H9 (cell line): ENCODE measurements at regions not wholly inside any gene's neighbourhood (a gene's known extent, or its start where the extent isn't known, plus 50 kb on each side); places are given as distances from the start of the nearest gene placed in this dataset.

ENCODE experiments used
- DNase-seq: peaks from one replicate; pipeline ENCODE4 v3.0.0-alpha.2; 2017
- H2AFZ ChIP-seq: one replicate; pipeline ENCODE4 v1.6.1; 2013; ENCODE audit warnings: mild to moderate bottlenecking, low read length, control low read depth, moderate library complexity
- H2AK5ac ChIP-seq: 2 replicates; pipeline ENCODE4 v1.6.1; 2013; ENCODE audit warnings: low read length, control low read depth, mixed read lengths; ENCODE audit not compliant: insufficient read length
- H2BK120ac ChIP-seq: one replicate; pipeline ENCODE4 v1.6.1; 2013; ENCODE audit warnings: low read depth, mild to moderate bottlenecking, low read length, control low read depth, inconsistent platforms; ENCODE audit not compliant: poor library complexity, severe bottlenecking
- H2BK12ac ChIP-seq: 2 replicates; pipeline ENCODE4 v1.6.1; 2013; ENCODE audit warnings: low read length, control low read depth, mixed read lengths, low read depth; ENCODE audit not compliant: insufficient read length
- H2BK15ac ChIP-seq: 2 replicates; pipeline ENCODE4 v1.6.1; 2013; ENCODE audit warnings: low read depth, low read length, control low read depth
- H2BK20ac ChIP-seq: one replicate; pipeline ENCODE4 v1.6.1; 2013; ENCODE audit warnings: low read depth, mild to moderate bottlenecking, low read length, control low read depth, inconsistent platforms; ENCODE audit not compliant: poor library complexity, severe bottlenecking
- H2BK5ac ChIP-seq: 2 replicates; pipeline ENCODE4 v1.6.1; 2013; ENCODE audit warnings: low read length, control low read depth, mixed read lengths; ENCODE audit not compliant: insufficient read length
- H3K14ac ChIP-seq: 2 replicates; pipeline ENCODE4 v1.6.1; 2013; ENCODE audit warnings: low read length, control low read depth; ENCODE audit not compliant: insufficient read depth
- H3K18ac ChIP-seq: 2 replicates; pipeline ENCODE4 v1.6.1; 2013; ENCODE audit warnings: low read depth, mild to moderate bottlenecking, mixed read lengths, low read length, control low read depth; ENCODE audit not compliant: insufficient read length
- H3K23ac ChIP-seq: 2 replicates; pipeline ENCODE4 v1.6.1; 2013; ENCODE audit warnings: low read length, control low read depth, mixed read lengths, low read depth; ENCODE audit not compliant: insufficient read length
- H3K23me2 ChIP-seq: 2 replicates; pipeline ENCODE4 v1.6.1; 2013; ENCODE audit warnings: low read depth, mild to moderate bottlenecking, mixed read lengths, low read length, control low read depth; ENCODE audit not compliant: insufficient read length, poor library complexity, severe bottlenecking
- H3K27ac ChIP-seq: 2 replicates; pipeline ENCODE4 v1.5.1; 2013; ENCODE audit warnings: low read length, control low read depth, mixed read lengths, low read depth; ENCODE audit not compliant: insufficient read length
- H3K27me3 ChIP-seq: 2 replicates; pipeline ENCODE4 v1.6.1; 2013; ENCODE audit warnings: low read length, control low read depth, inconsistent platforms; ENCODE audit not compliant: insufficient read depth
- H3K4ac ChIP-seq: 2 replicates; pipeline ENCODE4 v1.6.1; 2013; ENCODE audit warnings: low read depth, mild to moderate bottlenecking, control low read depth, inconsistent platforms, low read length, moderate library complexity
- H3K4me1 ChIP-seq: 2 replicates; pipeline ENCODE4 v1.6.1; 2013; ENCODE audit warnings: low read length, control low read depth, inconsistent platforms; ENCODE audit not compliant: insufficient read depth
- H3K4me2 ChIP-seq: 2 replicates; pipeline ENCODE4 v1.6.1; 2013; ENCODE audit warnings: low read length, control low read depth, mixed read lengths; ENCODE audit not compliant: insufficient read length, insufficient read depth
- H3K56ac ChIP-seq: 2 replicates; pipeline ENCODE4 v1.6.1; 2013; ENCODE audit warnings: low read depth, mild to moderate bottlenecking, mixed read lengths, low read length, control low read depth; ENCODE audit not compliant: insufficient read length
- H3K79me1 ChIP-seq: 2 replicates; pipeline ENCODE4 v1.6.1; 2013; ENCODE audit warnings: low read depth, mild to moderate bottlenecking, moderate library complexity, low read length, control low read depth, inconsistent platforms; ENCODE audit not compliant: insufficient read depth, poor library complexity, severe bottlenecking
- H3K79me2 ChIP-seq: 2 replicates; pipeline ENCODE4 v1.6.1; 2013; ENCODE audit warnings: low read length, control low read depth, inconsistent platforms; ENCODE audit not compliant: insufficient read depth
- H3K9ac ChIP-seq: 2 replicates; pipeline ENCODE4 v1.6.1; 2013; ENCODE audit warnings: low read length, control low read depth, mixed read lengths; ENCODE audit not compliant: insufficient read length; ENCODE audit errors: extremely low read depth
- H3K9me3 ChIP-seq: one replicate; pipeline ENCODE4 v1.6.1; 2013; ENCODE audit warnings: low read depth, low read length, inconsistent platforms; ENCODE audit not compliant: control insufficient read depth
- H3T11ph ChIP-seq: one replicate; pipeline ENCODE4 v1.6.1; 2013; ENCODE audit warnings: mild to moderate bottlenecking, low read length, control low read depth, inconsistent platforms
- H4K20me1 ChIP-seq: one replicate; pipeline ENCODE4 v1.6.1; 2013; ENCODE audit not compliant: control insufficient read depth, insufficient read length, insufficient read depth
- H4K5ac ChIP-seq: 2 replicates; pipeline ENCODE4 v1.6.1; 2013; ENCODE audit warnings: low read depth, mild to moderate bottlenecking, mixed read lengths, low read length, control low read depth; ENCODE audit not compliant: insufficient read length
- H4K8ac ChIP-seq: replicated peaks from 2 replicates; pipeline ENCODE4 v1.6.1; 2013; ENCODE audit warnings: low read length, control low read depth, mixed read lengths, low read depth; ENCODE audit not compliant: insufficient read length
- H4K91ac ChIP-seq: 2 replicates; pipeline ENCODE4 v1.6.1; 2013; ENCODE audit warnings: low read depth, mild to moderate bottlenecking, moderate library complexity, mixed read lengths, low read length, control low read depth; ENCODE audit not compliant: insufficient read length
- H3K27ac Mint-ChIP-seq, 3 experiments: 2 replicates in 2 of 3; 3 replicates in 1 of 3; pipeline ENCODE4 v1.8.0; 2020 to 2021; ENCODE audit warnings: mixed read lengths in 3 of 3, mild to moderate bottlenecking in 1 of 3, moderate library complexity in 1 of 3
- H3K27me3 Mint-ChIP-seq: 2 replicates; pipeline ENCODE4 v1.8.0; 2021; ENCODE audit warnings: low read depth, mild to moderate bottlenecking, moderate library complexity, mixed read lengths
- H3K36me3 Mint-ChIP-seq, 3 experiments: 2 replicates in 2 of 3; 3 replicates in 1 of 3; pipeline ENCODE4 v1.8.0; 2020 to 2021; ENCODE audit warnings: low read depth in 3 of 3, mixed read lengths in 3 of 3; ENCODE audit not compliant: insufficient read depth in 1 of 3
- H3K4me1 Mint-ChIP-seq, 2 experiments: 2 replicates each; pipeline ENCODE4 v1.8.0; 2020; ENCODE audit warnings: mixed read lengths in 2 of 2
- H3K4me3 Mint-ChIP-seq, 2 experiments: 2 replicates in 1 of 2; 3 replicates in 1 of 2; pipeline ENCODE4 v1.8.0; 2020 to 2021; ENCODE audit warnings: mild to moderate bottlenecking in 2 of 2, mixed read lengths in 2 of 2, moderate library complexity in 1 of 2
- H3K9me3 Mint-ChIP-seq, 2 experiments: 2 replicates in 1 of 2; 3 replicates in 1 of 2; pipeline ENCODE4 v1.8.0; 2020; ENCODE audit warnings: mild to moderate bottlenecking in 2 of 2, mixed read lengths in 2 of 2, moderate library complexity in 1 of 2
- WGBS: extraction: QIAGEN DNeasy Blood & Tissue Kit; methylation state at CpG from one replicate; pipeline ENCODE4 v1.1.7; 2013; ENCODE audit warnings: missing lambda C conversion rate, low lambda C conversion rate, mixed read lengths; ENCODE audit not compliant: insufficient read length; ENCODE audit errors: extremely low coverage; 5-methylcytosine and 5-hydroxymethylcytosine counted together
- TF ChIP-seq, protein P1 (sequence below): fragments of 200-600 bp; sonication (generic); conservative IDR thresholded peaks from 3 replicates; pipeline ENCODE4 v1.8.0; 2021; ENCODE audit warnings: antibody characterized with exemption, mild to moderate bottlenecking

DNA sequence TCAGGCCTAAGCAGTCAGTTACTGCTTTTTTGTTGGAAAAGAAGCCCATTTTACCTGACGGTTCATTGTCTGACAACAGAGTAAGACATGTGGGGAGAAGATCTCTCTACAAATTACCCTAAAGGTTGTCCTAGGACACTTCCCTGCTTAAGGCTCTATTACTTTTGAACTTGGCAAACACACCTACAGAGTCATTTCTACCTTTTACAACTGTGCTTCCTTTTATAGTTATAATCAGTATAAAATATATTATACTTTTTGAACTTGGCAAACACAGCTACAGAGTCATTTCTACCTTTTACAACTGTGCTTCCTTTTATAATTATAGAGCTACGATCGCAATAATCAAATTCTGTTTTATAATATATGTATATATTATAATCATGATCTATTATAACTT, 215.0 kb downstream of the TPRG1 start:
- Histone ChIP-seq H3K4me1 (peaks cover 3% of the 10 kb centered on the region; the same call in 1 of the 2 replicates), H2AFZ (no peak overlapping the region), H3K4me2 (no peak overlapping the region), H4K20me1 (no peaks in the 10 kb centered on the region), H2BK12ac (no peak overlapping the region), H2BK20ac (no peak overlapping the region), H3K79me2 (no peaks in the 10 kb centered on the region), H2BK120ac (no peak overlapping the region), H3K9me3 (no peaks in the 10 kb centered on the region), H4K8ac (no peak overlapping the region), H3T11ph (no peak overlapping the region), H3K9ac (no peak overlapping the region), H4K5ac (no peak overlapping the region), H3K23me2 (no peaks in the 10 kb centered on the region), H3K56ac (no peak overlapping the region), H4K91ac (no peak overlapping the region), H3K27me3 (no peaks in the 10 kb centered on the region), H3K23ac (no peak overlapping the region), H3K18ac (no peak overlapping the region), H3K4ac (no peak overlapping the region), H2AK5ac (no peak overlapping the region), H3K14ac (no peak overlapping the region), H3K79me1 (no peaks in the 10 kb centered on the region), H3K27ac (no peak overlapping the region), H2BK5ac (no peak overlapping the region), H2BK15ac (no peak overlapping the region)
- H3K4me1 Mint-ChIP-seq, result peaks cover 18 to 22% of the 10 kb centered on the region in 2 experiments
- no peak for DNase-seq
- WGBS, result no CpG with 5 or more reads among the region's 3 CpGs
- TF ChIP-seq, protein P1, sequence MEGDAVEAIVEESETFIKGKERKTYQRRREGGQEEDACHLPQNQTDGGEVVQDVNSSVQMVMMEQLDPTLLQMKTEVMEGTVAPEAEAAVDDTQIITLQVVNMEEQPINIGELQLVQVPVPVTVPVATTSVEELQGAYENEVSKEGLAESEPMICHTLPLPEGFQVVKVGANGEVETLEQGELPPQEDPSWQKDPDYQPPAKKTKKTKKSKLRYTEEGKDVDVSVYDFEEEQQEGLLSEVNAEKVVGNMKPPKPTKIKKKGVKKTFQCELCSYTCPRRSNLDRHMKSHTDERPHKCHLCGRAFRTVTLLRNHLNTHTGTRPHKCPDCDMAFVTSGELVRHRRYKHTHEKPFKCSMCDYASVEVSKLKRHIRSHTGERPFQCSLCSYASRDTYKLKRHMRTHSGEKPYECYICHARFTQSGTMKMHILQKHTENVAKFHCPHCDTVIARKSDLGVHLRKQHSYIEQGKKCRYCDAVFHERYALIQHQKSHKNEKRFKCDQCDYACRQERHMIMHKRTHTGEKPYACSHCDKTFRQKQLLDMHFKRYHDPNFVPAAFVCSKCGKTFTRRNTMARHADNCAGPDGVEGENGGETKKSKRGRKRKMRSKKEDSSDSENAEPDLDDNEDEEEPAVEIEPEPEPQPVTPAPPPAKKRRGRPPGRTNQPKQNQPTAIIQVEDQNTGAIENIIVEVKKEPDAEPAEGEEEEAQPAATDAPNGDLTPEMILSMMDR, result no peak
- H3K27me3 Mint-ChIP-seq, result no peaks in the 10 kb centered on the region
- no peak overlapping the region for H3K27ac Mint-ChIP-seq
- H3K36me3 Mint-ChIP-seq, result peaks cover 0 to 6% (median 0%) of the 10 kb centered on the region in 3 experiments; a peak in 2 of 7 replicates
- no peak overlapping the region for H3K4me3 Mint-ChIP-seq
- peaks cover 0 to 5% of the 10 kb centered on the region in 2 experiments; a peak in 4 of 5 replicates for H3K9me3 Mint-ChIP-seq
